SK-N-SH (cell line): ENCODE measurements at regions not wholly inside any gene's neighbourhood (a gene's known extent, or its start where the extent isn't known, plus 50 kb on each side); places are given as distances from the start of the nearest gene placed in this dataset.

ENCODE experiments used
- CTCF ChIA-PET: fragments of 300-600, 350-600 bp; formaldehyde crosslinking; extraction: SDS; loops from one replicate; lab custom pipeline; 2021; lab: Yijun Ruan, JAX
- POLR2A ChIA-PET: fragments of 350-600 bp; sonication (Branson Sonifier 250); formaldehyde crosslinking; extraction: SDS; loops from one replicate; lab custom pipeline; 2020; ENCODE audit warnings: antibody characterized with exemption, inconsistent platforms; lab: Yijun Ruan, JAX
- DNase-seq: peaks from one replicate; pipeline ENCODE4 v3.0.0; 2012
- H2AFZ ChIP-seq: fragments of 200-600 bp; sonication (generic); 2 replicates; pipeline ENCODE4 v1.8.1; 2016; ENCODE audit warnings: antibody characterized with exemption, mild to moderate bottlenecking, low read depth
- H3F3A ChIP-seq: fragments of 200-600 bp; sonication (generic); replicated peaks from 2 replicates; pipeline ENCODE3; 2016; ENCODE audit warnings: antibody characterized with exemption, mild to moderate bottlenecking; ENCODE audit not compliant: insufficient read depth
- H3K27ac ChIP-seq, 2 experiments: fragments of 200-500 bp in 1 of 2; fragments of 200-600 bp in 1 of 2; sonication (Bioruptor generic) in 1 of 2; sonication (generic), shearing (Covaris generic) in 1 of 2; 2 replicates each; pipeline versions ENCODE4 v1.5.1 to v1.6.1; 2014 to 2016; ENCODE audit warnings: low read depth in 2 of 2, inconsistent platforms in 1 of 2, low read length in 1 of 2, mild to moderate bottlenecking in 1 of 2, mixed read lengths in 1 of 2
- H3K27me3 ChIP-seq: fragments of 200-600 bp; sonication (generic), shearing (Covaris generic); 2 replicates; pipeline ENCODE4 v1.6.1; 2016; ENCODE audit warnings: mixed run types; ENCODE audit not compliant: insufficient read depth
- H3K36me3 ChIP-seq, 2 experiments: fragments of 200-500 bp in 1 of 2; fragments of 200-600 bp in 1 of 2; sonication (Bioruptor generic) in 1 of 2; sonication (generic) in 1 of 2; replicated peaks in 1 of 2; 2 replicates each; pipeline versions ENCODE3 to v1.5.1; 2014 to 2016; ENCODE audit warnings: low read length in 1 of 2, mild to moderate bottlenecking in 1 of 2; ENCODE audit not compliant: insufficient read depth in 2 of 2, control insufficient read depth in 1 of 2
- H3K4me1 ChIP-seq, 2 experiments: fragments of 200-500 bp in 1 of 2; fragments of 200-600 bp in 1 of 2; sonication (Bioruptor generic) in 1 of 2; sonication (generic), shearing (Covaris generic) in 1 of 2; 2 replicates each; pipeline versions ENCODE4 v1.5.1 to v1.6.1; 2014 to 2016; ENCODE audit warnings: low read depth in 1 of 2, low read length in 1 of 2, mixed run types in 1 of 2; ENCODE audit not compliant: insufficient read depth in 2 of 2, control insufficient read depth in 1 of 2
- H3K4me2 ChIP-seq: fragments of 200-600 bp; sonication (generic), shearing (Covaris generic); 2 replicates; pipeline ENCODE4 v1.6.1; 2017; ENCODE audit warnings: mixed run types
- H3K4me3 ChIP-seq, 2 experiments: fragments of 200-500 bp in 1 of 2; fragments of 200-600 bp in 1 of 2; sonication (Bioruptor generic) in 1 of 2; sonication (generic), shearing (Covaris generic) in 1 of 2; 2 replicates each; pipeline versions ENCODE4 v1.5.1 to v1.8.1; 2014 to 2016; ENCODE audit warnings: low read depth in 2 of 2, inconsistent platforms in 1 of 2, low read length in 1 of 2, mild to moderate bottlenecking in 1 of 2, mixed read lengths in 1 of 2, moderate library complexity in 1 of 2
- H3K79me2 ChIP-seq: fragments of 200-600 bp; sonication (generic); 2 replicates; pipeline ENCODE4 v1.8.1; 2017; ENCODE audit warnings: mild to moderate bottlenecking; ENCODE audit not compliant: insufficient read depth
- H3K9ac ChIP-seq: fragments of 200-600 bp; sonication (generic); 2 replicates; pipeline ENCODE4 v1.6.1; 2017; ENCODE audit warnings: mixed run types
- H3K9me2 ChIP-seq: fragments of 200-600 bp; sonication (generic); 2 replicates; pipeline ENCODE4 v1.6.1; 2017; ENCODE audit warnings: mixed run types
- H3K9me3 ChIP-seq: fragments of 200-600 bp; sonication (generic); 2 replicates; pipeline ENCODE4 v1.6.1; 2017; ENCODE audit warnings: mixed run types, mild to moderate bottlenecking, moderate library complexity
- H4K20me1 ChIP-seq: fragments of 200-600 bp; sonication (generic); 2 replicates; pipeline ENCODE4 v1.6.1; 2017; ENCODE audit warnings: mild to moderate bottlenecking, mixed run types; ENCODE audit not compliant: insufficient read depth
- CHD2 ChIP-seq: fragments of 150-350 bp; IDR thresholded peaks from 2 replicates; pipeline ENCODE4 v1.6.1; 2018; ENCODE audit warnings: low read length; ENCODE audit not compliant: partially characterized antibody
- CTCF ChIP-seq: fragments of 200-600 bp; sonication (generic); IDR thresholded peaks from 2 replicates; pipeline ENCODE4 v1.6.1; 2017; ENCODE audit warnings: antibody characterized with exemption, mild to moderate bottlenecking, moderate library complexity
- FOXJ3 ChIP-seq: sonication (generic); formaldehyde crosslinking; IDR thresholded peaks from 2 replicates; pipeline ENCODE4 v1.5.1; 2020; ENCODE audit warnings: mild to moderate bottlenecking, missing genetic modification reagents
- FOXM1 ChIP-seq: IDR thresholded peaks from 2 replicates; pipeline ENCODE4 v1.4.0; 2012; ENCODE audit warnings: low read depth, mild to moderate bottlenecking
- MXI1 ChIP-seq: IDR thresholded peaks from 2 replicates; pipeline ENCODE4 v1.6.1; 2012; ENCODE audit warnings: mild to moderate bottlenecking, low read depth, low read length, improper control_type of control experiment
- NFIC ChIP-seq: IDR thresholded peaks from 2 replicates; pipeline ENCODE4 v1.4.0; 2012; ENCODE audit warnings: borderline replicate concordance
- RCOR1 ChIP-seq: fragments of 150-350 bp; IDR thresholded peaks from 2 replicates; pipeline ENCODE4 v1.6.1; 2017; ENCODE audit warnings: antibody characterized with exemption, low read length
- REST ChIP-seq: IDR thresholded peaks from 2 replicates; pipeline ENCODE4 v1.6.1; 2012; ENCODE audit warnings: mild to moderate bottlenecking, low read depth, low read length, moderate library complexity
- RXRA ChIP-seq: IDR thresholded peaks from 2 replicates; pipeline ENCODE4 v1.4.0; 2012; ENCODE audit warnings: low read depth, mild to moderate bottlenecking, borderline replicate concordance
- SMC3 ChIP-seq: IDR thresholded peaks from 2 replicates; pipeline ENCODE4 v1.6.1; 2012; ENCODE audit warnings: low read depth, low read length, improper control_type of control experiment
- TCF12 ChIP-seq: IDR thresholded peaks from 2 replicates; pipeline ENCODE4 v1.4.0; 2012
- USF2 ChIP-seq: fragments of 150-350 bp; IDR thresholded peaks from 2 replicates; pipeline ENCODE4 v1.6.1; 2017; ENCODE audit warnings: antibody characterized with exemption, low read length, low read depth, borderline replicate concordance
- YY1 ChIP-seq: IDR thresholded peaks from 2 replicates; pipeline ENCODE4 v1.4.0; 2012; ENCODE audit warnings: low read depth, mild to moderate bottlenecking
- ZBTB33 ChIP-seq: IDR thresholded peaks from 2 replicates; pipeline ENCODE4 v1.4.0; 2012; ENCODE audit warnings: low read depth, borderline replicate concordance
- WGBS: methylation state at CpG from one replicate; pipeline ENCODE4 v1.1.6; 2017; ENCODE audit warnings: low lambda C conversion rate; 5-methylcytosine and 5-hydroxymethylcytosine counted together
- TF ChIP-seq, protein P1 (sequence below): IDR thresholded peaks from 2 replicates; pipeline ENCODE4; 2012
- TF ChIP-seq, protein P2 (sequence below): fragments of 150-350 bp; IDR thresholded peaks from 2 replicates; pipeline ENCODE4 v1.6.1; 2016; ENCODE audit warnings: mild to moderate bottlenecking, low read depth, low read length

DNA sequence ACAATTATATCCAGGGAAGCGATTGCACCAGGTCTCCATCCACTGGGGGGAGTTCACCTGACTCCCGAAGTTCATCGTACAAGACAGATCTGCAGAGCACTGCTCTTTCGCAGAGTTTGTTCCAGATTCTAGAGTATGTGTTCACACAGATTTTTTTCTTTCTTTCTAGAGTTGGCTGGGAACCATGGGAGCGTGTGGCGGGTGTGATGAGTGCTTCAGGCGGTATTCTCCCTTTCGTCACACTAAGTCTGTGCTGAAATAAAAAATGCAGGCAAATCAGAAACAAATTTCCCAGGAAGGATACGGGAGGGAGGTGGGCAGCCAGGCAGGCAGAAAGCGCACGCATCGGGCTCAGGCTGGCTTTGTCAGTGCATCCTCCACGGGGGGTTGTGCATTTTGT lies 129.8 kb upstream of the SOX11 start (continued):
- TF ChIP-seq, protein P1, sequence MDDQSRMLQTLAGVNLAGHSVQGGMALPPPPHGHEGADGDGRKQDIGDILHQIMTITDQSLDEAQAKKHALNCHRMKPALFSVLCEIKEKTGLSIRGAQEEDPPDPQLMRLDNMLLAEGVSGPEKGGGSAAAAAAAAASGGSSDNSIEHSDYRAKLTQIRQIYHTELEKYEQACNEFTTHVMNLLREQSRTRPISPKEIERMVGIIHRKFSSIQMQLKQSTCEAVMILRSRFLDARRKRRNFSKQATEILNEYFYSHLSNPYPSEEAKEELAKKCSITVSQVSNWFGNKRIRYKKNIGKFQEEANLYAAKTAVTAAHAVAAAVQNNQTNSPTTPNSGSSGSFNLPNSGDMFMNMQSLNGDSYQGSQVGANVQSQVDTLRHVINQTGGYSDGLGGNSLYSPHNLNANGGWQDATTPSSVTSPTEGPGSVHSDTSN: no peak
- no peak for TF ChIP-seq FOXM1
- TF ChIP-seq REST: no peak

- H4K20me1 ChIP-seq: no peaks in the 10 kb centered on the region
- WGBS: 54% methylated on average over 3 of the region's 3 CpGs
- DNase-seq: no peak
- H2AFZ ChIP-seq: no peak overlapping the region
- no peak overlapping the region for H3K27ac ChIP-seq
- no peaks in the 10 kb centered on the region for H3K36me3 ChIP-seq
- no peaks in the 10 kb centered on the region for H3K9me2 ChIP-seq
- H3K4me1 ChIP-seq: peaks cover 0 to 9% of the 10 kb centered on the region in 2 experiments; a peak in 1 of 4 replicates
- H3K79me2 ChIP-seq: no peaks in the 10 kb centered on the region
- no peaks in the 10 kb centered on the region for H3F3A ChIP-seq
- ChIA-PET CTCF (no interaction called here), POLR2A (no interaction called here)
- H3K4me2 ChIP-seq: no peak overlapping the region
- no peak overlapping the region for H3K9ac ChIP-seq
- no peaks in the 10 kb centered on the region for H3K27me3 ChIP-seq
- H3K9me3 ChIP-seq: no peaks in the 10 kb centered on the region; the same call in 1 of the 2 replicates
- no peak overlapping the region for H3K4me3 ChIP-seq
- TF ChIP-seq ZBTB33 (no peak), MXI1 (no peak), USF2 (no peak), YY1 (no peak), REST (no peak), NFIC (no peak), RXRA (no peak), RCOR1 (no peak), CTCF (no peak), TCF12 (no peak), FOXJ3 (CRISPR knock-in tag) (no peak), SMC3 (no peak), CHD2 (no peak)
- TF ChIP-seq, protein P2, sequence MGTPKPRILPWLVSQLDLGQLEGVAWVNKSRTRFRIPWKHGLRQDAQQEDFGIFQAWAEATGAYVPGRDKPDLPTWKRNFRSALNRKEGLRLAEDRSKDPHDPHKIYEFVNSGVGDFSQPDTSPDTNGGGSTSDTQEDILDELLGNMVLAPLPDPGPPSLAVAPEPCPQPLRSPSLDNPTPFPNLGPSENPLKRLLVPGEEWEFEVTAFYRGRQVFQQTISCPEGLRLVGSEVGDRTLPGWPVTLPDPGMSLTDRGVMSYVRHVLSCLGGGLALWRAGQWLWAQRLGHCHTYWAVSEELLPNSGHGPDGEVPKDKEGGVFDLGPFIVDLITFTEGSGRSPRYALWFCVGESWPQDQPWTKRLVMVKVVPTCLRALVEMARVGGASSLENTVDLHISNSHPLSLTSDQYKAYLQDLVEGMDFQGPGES: no peak
Measured at GRCh38 chr2:5562865-5563264, 129.3 kb upstream of the SOX11 start.
